ENCODE measurements at regions not wholly inside any gene's neighbourhood (a gene's known extent, or its start where the extent isn't known, plus 50 kb on each side); places are given as distances from the start of the nearest gene placed in this dataset.

DNA sequence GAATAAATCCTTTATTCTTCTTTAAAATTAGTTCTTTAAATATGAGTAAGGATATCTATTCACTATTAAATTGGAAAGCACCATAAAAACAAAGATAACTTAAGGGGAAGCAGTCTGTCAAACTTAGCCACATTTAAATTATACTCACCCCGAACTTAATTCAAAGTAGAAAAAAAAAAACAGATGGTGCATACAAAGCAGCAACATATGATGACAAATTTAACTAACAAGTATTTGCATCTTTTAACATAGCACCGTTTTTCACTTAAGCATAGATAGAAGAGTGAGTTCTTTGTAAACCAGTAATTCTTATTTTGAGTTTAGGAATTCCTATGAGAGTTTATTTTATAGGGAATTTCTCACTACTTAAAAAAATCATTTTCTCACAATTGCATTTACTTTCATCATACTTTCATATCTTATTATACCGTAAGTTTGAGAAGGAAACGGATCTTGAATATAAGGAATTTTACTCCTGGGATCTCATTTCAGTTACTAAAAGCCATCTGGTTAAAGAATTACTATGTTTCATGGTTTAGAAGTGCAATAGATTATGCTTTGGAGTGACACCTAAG, 828.2 kb upstream of the MAP3K7 start:
- DNase-seq (ENCODE audit: low read depth), result no peak
- H3K4me3 ChIP-seq (ENCODE audit: low read depth, low read length), result no peak overlapping the region
- TF ChIP-seq, protein P1, sequence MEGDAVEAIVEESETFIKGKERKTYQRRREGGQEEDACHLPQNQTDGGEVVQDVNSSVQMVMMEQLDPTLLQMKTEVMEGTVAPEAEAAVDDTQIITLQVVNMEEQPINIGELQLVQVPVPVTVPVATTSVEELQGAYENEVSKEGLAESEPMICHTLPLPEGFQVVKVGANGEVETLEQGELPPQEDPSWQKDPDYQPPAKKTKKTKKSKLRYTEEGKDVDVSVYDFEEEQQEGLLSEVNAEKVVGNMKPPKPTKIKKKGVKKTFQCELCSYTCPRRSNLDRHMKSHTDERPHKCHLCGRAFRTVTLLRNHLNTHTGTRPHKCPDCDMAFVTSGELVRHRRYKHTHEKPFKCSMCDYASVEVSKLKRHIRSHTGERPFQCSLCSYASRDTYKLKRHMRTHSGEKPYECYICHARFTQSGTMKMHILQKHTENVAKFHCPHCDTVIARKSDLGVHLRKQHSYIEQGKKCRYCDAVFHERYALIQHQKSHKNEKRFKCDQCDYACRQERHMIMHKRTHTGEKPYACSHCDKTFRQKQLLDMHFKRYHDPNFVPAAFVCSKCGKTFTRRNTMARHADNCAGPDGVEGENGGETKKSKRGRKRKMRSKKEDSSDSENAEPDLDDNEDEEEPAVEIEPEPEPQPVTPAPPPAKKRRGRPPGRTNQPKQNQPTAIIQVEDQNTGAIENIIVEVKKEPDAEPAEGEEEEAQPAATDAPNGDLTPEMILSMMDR (IDR thresholded peaks at IDR 0.05; ENCODE audit: low read depth, low read length, missing control alignments), result no peak

DNA sequence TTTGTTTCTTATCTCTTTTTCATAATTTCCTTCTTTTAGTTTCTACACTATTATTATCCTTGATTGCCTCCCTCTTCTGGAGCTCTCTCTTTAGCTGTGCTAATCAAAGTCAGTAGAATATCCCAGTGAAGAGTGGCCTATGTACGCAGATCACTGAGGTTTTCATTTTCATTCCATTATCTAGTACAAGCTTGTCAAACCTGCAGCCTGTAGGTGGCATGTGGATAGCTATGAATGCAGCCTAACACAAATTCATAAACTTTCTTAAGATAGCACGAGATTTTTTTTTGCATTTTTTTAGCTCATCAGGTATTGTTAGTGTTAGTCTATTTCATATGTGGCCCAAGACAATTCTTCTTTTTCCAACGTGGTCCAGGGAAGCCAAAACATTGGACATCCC, 825.7 kb upstream of the MAP3K7 start:
- no peak overlapping the region for H3K4me3 ChIP-seq (ENCODE audit: low read depth, low read length)
- DNase-seq (ENCODE audit: low read depth), result no peak
- TF ChIP-seq, protein P1 (IDR thresholded peaks at IDR 0.05; ENCODE audit: low read depth, low read length, missing control alignments), result no peak

DNA sequence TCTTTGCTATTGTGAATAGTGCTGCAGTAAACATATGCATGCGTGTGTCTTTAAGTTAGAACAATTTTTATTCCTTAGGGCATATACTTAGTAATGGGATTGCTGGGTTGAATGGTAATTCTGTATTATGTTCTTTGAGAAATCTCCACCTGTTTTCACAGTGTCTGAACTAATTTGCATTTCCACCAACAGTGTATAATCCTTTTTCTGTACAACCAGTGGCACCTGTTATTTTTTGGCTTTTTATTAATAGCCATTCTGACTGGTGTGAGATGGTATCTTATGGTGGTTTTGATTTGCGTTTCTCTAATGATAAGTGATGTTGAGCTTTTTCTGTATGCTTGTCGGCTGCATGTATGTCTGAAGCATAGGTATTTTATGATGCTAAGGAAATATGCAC, 820.8 kb upstream of the MAP3K7 start:
- DNase-seq (ENCODE audit: low read depth), result no peak
- TF ChIP-seq, protein P1 (IDR thresholded peaks at IDR 0.05; ENCODE audit: low read depth, low read length, missing control alignments), result no peak
- H3K4me3 ChIP-seq (ENCODE audit: low read depth, low read length), result no peak overlapping the region

DNA sequence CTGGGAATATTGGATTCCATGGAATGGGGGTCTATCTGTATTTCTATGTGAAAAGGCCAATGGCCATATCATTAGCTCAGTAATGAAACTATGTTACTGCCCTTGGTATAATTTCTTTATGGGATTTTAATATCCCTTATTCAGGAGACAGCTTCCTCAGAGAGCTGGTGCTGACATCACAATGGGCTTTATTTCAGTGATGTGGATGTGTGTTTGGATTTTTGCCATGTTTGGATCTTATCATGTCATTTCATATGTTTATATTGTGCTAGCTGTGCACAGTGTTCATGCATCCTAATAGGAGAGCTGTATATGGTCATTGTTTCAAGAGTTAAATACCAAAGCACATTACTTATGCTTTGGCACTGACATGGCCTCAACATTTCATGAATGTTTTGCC, 806.1 kb upstream of the MAP3K7 start:
- DNase-seq (ENCODE audit: low read depth), result no peak
- TF ChIP-seq, protein P1 (IDR thresholded peaks at IDR 0.05; ENCODE audit: low read depth, low read length, missing control alignments), result no peak
- no peak overlapping the region for H3K4me3 ChIP-seq (ENCODE audit: low read depth, low read length)

DNA sequence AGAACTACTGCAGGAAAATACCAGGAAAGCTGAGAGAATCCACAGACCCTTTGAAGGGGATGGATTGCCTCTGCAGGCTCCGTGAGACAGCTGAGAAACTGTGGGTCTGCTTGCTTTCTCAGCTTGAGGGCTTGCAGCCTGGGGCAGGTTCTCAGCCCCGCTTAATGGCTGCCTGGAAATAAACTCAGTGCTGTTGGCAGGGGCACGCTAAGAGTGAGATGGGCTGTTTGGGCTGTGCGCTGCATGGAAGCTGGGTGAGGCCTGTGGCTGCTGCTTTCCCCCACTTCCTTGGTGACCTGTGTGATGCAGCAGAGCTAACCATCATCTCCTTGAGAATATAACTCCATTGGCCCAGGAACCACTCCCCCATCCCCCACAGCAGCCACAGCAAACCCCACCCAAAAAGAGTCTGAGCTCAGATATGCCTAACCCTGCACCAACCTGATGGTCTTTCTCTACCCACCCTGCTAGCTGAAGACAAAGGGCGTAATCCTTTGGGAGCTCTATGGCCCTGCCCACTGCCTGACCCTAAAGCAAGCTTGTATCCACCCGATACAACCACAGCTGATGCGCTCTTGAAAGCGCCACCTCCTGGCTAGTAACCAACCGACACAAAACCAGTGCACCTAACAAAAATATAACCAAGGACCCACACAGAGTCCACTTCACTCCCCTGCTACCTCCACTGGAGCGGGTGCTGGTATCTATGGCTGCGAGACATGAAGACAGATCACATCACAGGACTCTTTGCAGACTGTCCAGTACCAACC, 800.6 kb upstream of the MAP3K7 start:
- H3K4me3 ChIP-seq (ENCODE audit: low read depth, low read length), result no peak overlapping the region
- no peak for DNase-seq (ENCODE audit: low read depth)
- TF ChIP-seq, protein P1 (IDR thresholded peaks at IDR 0.05; ENCODE audit: low read depth, low read length, missing control alignments), result no peak

DNA sequence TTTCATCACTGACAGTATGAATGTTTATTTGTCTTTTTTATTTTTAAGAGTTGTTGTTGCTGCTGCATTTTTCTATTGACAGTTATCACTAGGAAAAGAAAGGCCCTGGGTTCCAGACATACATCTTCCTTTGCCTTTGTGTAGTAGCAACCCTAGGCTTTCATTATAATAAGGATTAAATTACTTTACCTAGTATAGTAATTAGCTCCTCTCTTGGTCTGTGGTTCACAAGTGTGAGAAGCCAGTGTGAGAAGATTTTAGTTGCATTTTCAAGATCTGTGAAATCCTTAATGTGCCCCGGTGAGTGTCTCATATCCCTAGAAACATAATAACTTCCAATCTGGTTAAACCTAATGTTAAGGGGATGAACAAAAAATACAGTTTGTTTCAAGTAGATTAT, 799.3 kb upstream of the MAP3K7 start:
- no peak for DNase-seq (ENCODE audit: low read depth)
- no peak overlapping the region for H3K4me3 ChIP-seq (ENCODE audit: low read depth, low read length)
- TF ChIP-seq, protein P1 (IDR thresholded peaks at IDR 0.05; ENCODE audit: low read depth, low read length, missing control alignments), result no peak

DNA sequence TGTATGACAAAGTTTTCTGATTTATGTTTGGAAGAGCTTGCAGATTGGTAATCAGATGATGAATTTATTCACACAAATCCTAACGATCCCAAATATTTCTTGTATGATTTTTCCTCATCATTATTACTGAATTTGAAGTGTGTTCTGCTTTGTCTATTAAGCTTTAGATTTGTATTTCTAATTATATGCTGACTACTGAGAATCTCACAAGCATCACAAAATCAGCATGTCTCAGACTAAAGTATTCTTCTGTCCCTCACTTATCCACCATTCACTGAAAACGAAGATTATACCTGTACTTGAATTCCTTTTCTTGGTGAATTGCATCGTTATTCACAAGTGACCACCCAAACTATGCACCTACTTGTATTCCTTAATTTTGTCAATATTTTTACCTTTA, 796.3 kb upstream of the MAP3K7 start:
- no peak overlapping the region for H3K4me3 ChIP-seq (ENCODE audit: low read depth, low read length)
- TF ChIP-seq, protein P1 (IDR thresholded peaks at IDR 0.05; ENCODE audit: low read depth, low read length, missing control alignments), result no peak
- DNase-seq (ENCODE audit: low read depth), result no peak
